A549 (cell line): ENCODE measurements at regions not wholly inside any gene's neighbourhood (a gene's known extent, or its start where the extent isn't known, plus 50 kb on each side); places are given as distances from the start of the nearest gene placed in this dataset.

ENCODE experiments used
- CTCF ChIP-seq: fragments of >200 bp; sonication (Bioruptor Twin); formaldehyde crosslinking; IDR thresholded peaks from 3 replicates; pipeline ENCODE4 v1.5.1; 2016
- EHMT2 ChIP-seq: fragments of 200-600 bp; sonication (generic); IDR thresholded peaks from 2 replicates; pipeline ENCODE4 v1.6.1; 2016; ENCODE audit warnings: antibody characterized with exemption, low read depth, mild to moderate bottlenecking, moderate library complexity
- JUNB ChIP-seq: fragments of >200 bp; sonication (Bioruptor Twin); formaldehyde crosslinking; IDR thresholded peaks from 2 replicates; pipeline ENCODE4 v1.6.1; 2016
- MAX ChIP-seq: IDR thresholded peaks from 2 replicates; pipeline ENCODE4 v1.6.1; 2012
- POLR2A ChIP-seq: IDR thresholded peaks from 2 replicates; pipeline ENCODE4 v1.6.1; 2012; ENCODE audit warnings: mild to moderate bottlenecking, low read length

GRCh38 chr2:228956701-228957474 is 314.2 kb downstream of the PID1 start:
- TF ChIP-seq MAX (no peak), JUNB (no peak), CTCF (no peak), EHMT2 (no peak), POLR2A (no peak)
